ENCODE measurements at regions not wholly inside any gene's neighbourhood (a gene's known extent, or its start where the extent isn't known, plus 50 kb on each side); places are given as distances from the start of the nearest gene placed in this dataset.

DNA sequence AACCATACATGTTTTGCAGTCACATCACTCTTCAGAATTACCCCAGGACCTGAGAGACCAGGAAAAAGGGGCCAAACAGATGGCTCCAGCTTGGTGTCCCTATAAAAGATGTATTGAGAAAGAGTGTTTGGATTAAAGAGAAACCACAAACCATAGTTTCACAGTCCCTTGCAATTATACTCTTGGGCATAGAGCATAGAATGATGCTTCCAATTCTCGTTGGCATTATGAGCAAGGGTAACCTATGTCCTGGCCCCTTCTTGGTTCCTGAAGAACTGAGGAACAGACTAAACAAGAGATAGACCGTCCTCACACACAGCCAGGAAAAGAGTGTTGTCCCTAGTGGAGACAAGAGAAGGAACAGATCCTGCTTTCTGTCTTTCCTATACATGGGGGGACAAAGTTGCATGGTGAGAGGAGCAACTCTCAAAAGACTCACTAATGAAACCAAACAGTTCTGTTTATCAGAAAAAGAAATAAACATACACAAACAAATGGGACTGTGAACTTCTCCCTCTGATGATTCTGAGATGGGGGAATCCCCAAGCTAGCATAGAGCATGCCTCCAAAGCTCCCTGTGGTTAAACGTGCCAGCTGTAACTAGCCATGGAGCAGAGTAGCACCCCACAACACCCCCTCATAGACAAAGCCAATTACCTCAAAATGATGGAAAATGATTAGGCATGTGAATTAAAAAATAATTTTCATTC lies 908.6 kb downstream of the NTRK3 start:
- Histone ChIP-seq H3K14ac (replicated peaks; ENCODE audit: low read depth, low read length) (no peak overlapping the region), H3K56ac (ENCODE audit: extremely low read depth, insufficient read depth, low read length) (no peak overlapping the region), H3K36me3 (ENCODE audit: control insufficient read depth, insufficient read depth, low read length) (no peaks in the 10 kb centered on the region), H3K4me2 (ENCODE audit: low read depth, low read length) (no peak overlapping the region), H4K8ac (ENCODE audit: low read depth in 2 of 2, low read length in 2 of 2) (no peak overlapping the region), H3K9ac (ENCODE audit: low read depth, low read length) (no peak overlapping the region), H2AK5ac (ENCODE audit: low read depth, low read length) (no peak overlapping the region), H3K4ac (ENCODE audit: low read depth, low read length) (no peak overlapping the region), H4K20me1 (ENCODE audit: insufficient read depth, low read length) (no peaks in the 10 kb centered on the region), H2BK15ac (ENCODE audit: low read depth, low read length) (no peak overlapping the region), H2AFZ (replicated peaks; ENCODE audit: low read length, poor library complexity) (no peak overlapping the region), H4K91ac (ENCODE audit: insufficient read depth, low read depth, low read length) (no peak overlapping the region), H3K27ac (ENCODE audit: insufficient read depth, low read length) (no peak overlapping the region), H3K23ac (ENCODE audit: low read depth, low read length) (no peak overlapping the region), H3K27me3 (ENCODE audit: control insufficient read depth, insufficient read depth, low read length) (no peaks in the 10 kb centered on the region; the same call in 1 of the 2 replicates), H3K4me3 (ENCODE audit: insufficient read depth, low read depth, low read length) (no peak overlapping the region), H3K18ac (ENCODE audit: low read depth, low read length) (no peak overlapping the region), H2BK5ac (ENCODE audit: low read depth, low read length, poor library complexity, severe bottlenecking) (no peak overlapping the region), H3K79me1 (ENCODE audit: low read depth in 1 of 2, low read length in 2 of 2) (no peaks in the 10 kb centered on the region), H3K9me3 (ENCODE audit: control insufficient read depth, insufficient read depth, low read length) (no peaks in the 10 kb centered on the region; the same call in none of the 2 replicates), H3K4me1 (ENCODE audit: control insufficient read depth, insufficient read depth, low read length) (peaks cover 4% of the 10 kb centered on the region; the same call in 1 of the 2 replicates), H2BK120ac (ENCODE audit: low read depth, low read length) (no peak overlapping the region), H3K9me1 (ENCODE audit: insufficient read depth, low read length) (no peaks in the 10 kb centered on the region), H4K5ac (ENCODE audit: low read depth, low read length) (no peak overlapping the region), H2BK20ac (ENCODE audit: low read depth, low read length) (no peak overlapping the region), H2AK9ac (replicated peaks; ENCODE audit: low read depth, low read length, poor library complexity) (no peak overlapping the region)
- BruUV-seq (replicated peaks), result no TSS peak
- in situ Hi-C loops (cut with MboI; ENCODE audit: low sequenced_read_pairs) (no loop called here), dilution Hi-C loops (cut with HindIII; ENCODE audit: low sequenced_read_pairs, unreplicated experiment) (no loop called here), intact Hi-C loops (cut with micrococcal nuclease) (loop anchor here (10.0 kb wide), 1 partner anchor 247 kb away; no protein-coding TSS in a partner anchor)
- TF ChIP-seq BHLHE40 (IDR thresholded peaks at IDR 0.05; ENCODE audit: low read depth, low read length) (no peak), MAZ (IDR thresholded peaks at IDR 0.05; ENCODE audit: borderline replicate concordance, low read depth, low read length) (no peak), RFX5 (IDR thresholded peaks at IDR 0.05; ENCODE audit: low read depth, low read length) (no peak), POLR2A (IDR thresholded peaks at IDR 0.05; ENCODE audit: low read depth, low read length) (no peak), NFE2L2 (IDR thresholded peaks at IDR 0.05; ENCODE audit: low read depth, low read length) (no peak), SMC3 (IDR thresholded peaks at IDR 0.05; ENCODE audit: low read depth, low read length) (no peak), MAFK (IDR thresholded peaks at IDR 0.05; ENCODE audit: low read depth, low read length) (no peak), CEBPB (IDR thresholded peaks at IDR 0.05; ENCODE audit: low read depth, low read length) (no peak), RCOR1 (IDR thresholded peaks at IDR 0.05; ENCODE audit: insufficient replicate concordance, low read length) (no peak)
- TF ChIP-seq, protein P1, sequence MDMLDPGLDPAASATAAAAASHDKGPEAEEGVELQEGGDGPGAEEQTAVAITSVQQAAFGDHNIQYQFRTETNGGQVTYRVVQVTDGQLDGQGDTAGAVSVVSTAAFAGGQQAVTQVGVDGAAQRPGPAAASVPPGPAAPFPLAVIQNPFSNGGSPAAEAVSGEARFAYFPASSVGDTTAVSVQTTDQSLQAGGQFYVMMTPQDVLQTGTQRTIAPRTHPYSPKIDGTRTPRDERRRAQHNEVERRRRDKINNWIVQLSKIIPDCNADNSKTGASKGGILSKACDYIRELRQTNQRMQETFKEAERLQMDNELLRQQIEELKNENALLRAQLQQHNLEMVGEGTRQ (IDR thresholded peaks at IDR 0.05; ENCODE audit: low read depth, low read length), result no peak
- TF ChIP-seq, protein P2, sequence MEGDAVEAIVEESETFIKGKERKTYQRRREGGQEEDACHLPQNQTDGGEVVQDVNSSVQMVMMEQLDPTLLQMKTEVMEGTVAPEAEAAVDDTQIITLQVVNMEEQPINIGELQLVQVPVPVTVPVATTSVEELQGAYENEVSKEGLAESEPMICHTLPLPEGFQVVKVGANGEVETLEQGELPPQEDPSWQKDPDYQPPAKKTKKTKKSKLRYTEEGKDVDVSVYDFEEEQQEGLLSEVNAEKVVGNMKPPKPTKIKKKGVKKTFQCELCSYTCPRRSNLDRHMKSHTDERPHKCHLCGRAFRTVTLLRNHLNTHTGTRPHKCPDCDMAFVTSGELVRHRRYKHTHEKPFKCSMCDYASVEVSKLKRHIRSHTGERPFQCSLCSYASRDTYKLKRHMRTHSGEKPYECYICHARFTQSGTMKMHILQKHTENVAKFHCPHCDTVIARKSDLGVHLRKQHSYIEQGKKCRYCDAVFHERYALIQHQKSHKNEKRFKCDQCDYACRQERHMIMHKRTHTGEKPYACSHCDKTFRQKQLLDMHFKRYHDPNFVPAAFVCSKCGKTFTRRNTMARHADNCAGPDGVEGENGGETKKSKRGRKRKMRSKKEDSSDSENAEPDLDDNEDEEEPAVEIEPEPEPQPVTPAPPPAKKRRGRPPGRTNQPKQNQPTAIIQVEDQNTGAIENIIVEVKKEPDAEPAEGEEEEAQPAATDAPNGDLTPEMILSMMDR (conservative IDR thresholded peaks at IDR 0.05; ENCODE audit: low read depth, low read length), result no peak
- ATAC-seq (ENCODE audit: low read depth), result peak; percentile 67
- ChIA-PET CTCF (interaction anchor here (0.6 to 1.0 kb wide), 2 partner anchors 14 to 28 kb away, joined by 3 to 5 read pairs; no protein-coding TSS in a partner anchor), POLR2A (ENCODE audit: unreplicated experiment) (no interaction called here)
- peak; percentile 28 for DNase-seq
- no CpG with 5 or more reads among the region's 3 CpGs for WGBS, 2 experiments (ENCODE audit: extremely low coverage in 2 of 2, insufficient read length in 1 of 2)
